Heart right ventricle (tissue), 16 donors: ENCODE measurements at regions not wholly inside any gene's neighbourhood (a gene's known extent, or its start where the extent isn't known, plus 50 kb on each side); places are given as distances from the start of the nearest gene placed in this dataset.
"Not testable (repeated sequence)": the region's sequence is repeated elsewhere in the genome, so short reads cannot be mapped to it uniquely, and the experiment has no call there.

Experiments
- ATAC-seq, 8 donors: fragments of 200-7000 bp; cut with Tn5 transposase; one replicate each; pipeline ENCODE4 v1.9.1; 2020; ENCODE audit warnings: mild to moderate bottlenecking in 8 of 8, moderate library complexity in 8 of 8, moderate number of reproducible peaks in 1 of 8
- DNase-seq, 2 donors: peaks; one replicate each; pipeline ENCODE4 v3.0.0-alpha.2; 2020
- H3K27ac ChIP-seq, 10 donors: fragments of 200-600 bp; sonication (generic) in 2 of 10; one replicate each; pipeline versions ENCODE4 v1.5.0 to v1.8.0; 2020 to 2022; ENCODE audit warnings: mild to moderate bottlenecking in 3 of 10
- H3K27me3 ChIP-seq, 7 donors: fragments of 200-600 bp; one replicate each; pipeline ENCODE4 v1.8.0; 2021 to 2022; ENCODE audit warnings: mild to moderate bottlenecking in 2 of 7
- H3K36me3 ChIP-seq, 9 donors: fragments of 200-600 bp; sonication (generic) in 1 of 9; one replicate each; pipeline versions ENCODE4 v1.5.0 to v1.8.0; 2020 to 2022; ENCODE audit warnings: mild to moderate bottlenecking in 2 of 9
- H3K4me1 ChIP-seq, 9 donors: fragments of 200-600 bp; sonication (generic) in 1 of 9; one replicate each; pipeline versions ENCODE4 v1.5.0 to v1.8.0; 2020 to 2022; ENCODE audit warnings: mild to moderate bottlenecking in 4 of 9
- H3K4me3 ChIP-seq, 10 donors: fragments of 200-600 bp; sonication (generic) in 2 of 10; one replicate each; pipeline versions ENCODE4 v1.5.0 to v1.8.0; 2020 to 2022; ENCODE audit warnings: mild to moderate bottlenecking in 7 of 10, moderate library complexity in 2 of 10
- H3K9me3 ChIP-seq, 11 donors: fragments of 200-600 bp in 10 of 11; sonication (generic) in 2 of 11; one replicate each; pipeline versions ENCODE4 v1.5.0 to v1.8.0; 2013 to 2022; ENCODE audit warnings: mild to moderate bottlenecking in 2 of 11, control low read depth in 1 of 11, moderate library complexity in 1 of 11
- CTCF ChIP-seq, 9 donors: fragments of 200-600 bp; sonication (generic) in 2 of 9; IDR thresholded peaks; one replicate each; pipeline versions ENCODE4 v1.5.0 to v1.8.0; 2021 to 2022; ENCODE audit warnings: antibody characterized with exemption in 9 of 9, mild to moderate bottlenecking in 5 of 9, moderate library complexity in 1 of 9
- WGBS, 2 donors: extraction: QIAGEN DNeasy Blood & Tissue Kit; methylation state at CpG; one replicate each; pipeline ENCODE4 v1.1.7; 2013; ENCODE audit warnings: inconsistent platforms in 1 of 2; 5-methylcytosine and 5-hydroxymethylcytosine counted together
- intact Hi-C, 10 donors: fragments of 100-400 bp; cut with DNase I; formaldehyde crosslinking; loops; one replicate each; pipeline versions ENCODE4 v1.11.1 to v1.14.2; 2022
- donor health status: Arrhythmogenic right ventricular cardiomyopathy.
- donor health status: ischemic (EF 13 %, LVEDD 7.1; RV severe dilation, severe dysfunction).
- donor health status: healthy with polysubstance abuse.
- donor health status: DM: no; HTN: yes; CAD: no.
- donor health status: DM: no; HTN: no; CAD: no.
- donor health status: ischemic (EF 25% LVEDD 6.9; RV normal size, moderate dysfunction).
- donor health status: ischemic (EF 25% LVEDD 5.7; RV mildly dilated, moderate dysfunction).
- donor health status: healthy.
- donor health status: DM: yes; HTN: yes; CAD: no.
- donor health status: Ischemic cardiomyopathy.
- donor health status: ischemic (EF 35%, LVEDD 5.7; RV mildly dilated, moderate dysfunction).
- donor health status: nonischemic (EF 11% LVEDD 7.7; RV severe dilation, severe dysfunction).
- donor health status: DM: yes; HTN: yes; CAD: no.
- donor health status: PGD.
- donor health status: ischemic (EF 29% LVEDD 5.4; RV normal size, mild dysfunction).
- donor health status: nonischemic (EF 23%, LVEDD 6.1; RV moderate dilation, normal function).

GRCh38 chr4:27692868-27693634, 832.4 kb downstream of the STIM2 start:
- H3K9me3 ChIP-seq: peaks cover 0 to 2% (median 0%) of the 10 kb centered on the region in 11 donors
- no peak for ATAC-seq
- intact Hi-C loops: no loop called here
- DNase-seq: no peak
- WGBS, 2 donors: 71 to 78% methylated on average over 6 of the region's 6 CpGs
- TF ChIP-seq CTCF (IDR thresholded peaks at IDR 0.05): no peak
- H3K4me3 ChIP-seq: no peak overlapping the region
- H3K36me3 ChIP-seq: no peaks in the 10 kb centered on the region
- H3K27me3 ChIP-seq: peaks cover 0 to 3% (median 0%) of the 10 kb centered on the region in 7 donors
- no peaks in the 10 kb centered on the region for H3K4me1 ChIP-seq
- H3K27ac ChIP-seq: no peak overlapping the region

- H3K9me3 ChIP-seq, intact Hi-C loops: not testable (repeated sequence)
Observed at GRCh38 chr4:27696257-27696656, 835.6 kb downstream of the STIM2 start.

GRCh38 chr4:27701606-27702005, 841.0 kb downstream of the STIM2 start:
- WGBS, 2 donors: 75 to 79% methylated on average over 3 of the region's 3 CpGs
- no peak for TF ChIP-seq CTCF (IDR thresholded peaks at IDR 0.05)
- intact Hi-C loops: no loop called here
- no peaks in the 10 kb centered on the region for H3K4me1 ChIP-seq
- no peak overlapping the region for H3K4me3 ChIP-seq
- no peak overlapping the region for H3K27ac ChIP-seq
- H3K27me3 ChIP-seq: no peaks in the 10 kb centered on the region
- DNase-seq (no peak), ATAC-seq (no peak)
- no peaks in the 10 kb centered on the region for H3K9me3 ChIP-seq
- H3K36me3 ChIP-seq: no peaks in the 10 kb centered on the region

More at GRCh38 chr4:27696257-27696656, 835.6 kb downstream of the STIM2 start:
- H3K27ac ChIP-seq, DNase-seq, H3K4me1 ChIP-seq, H3K36me3 ChIP-seq, H3K4me3 ChIP-seq, ATAC-seq, H3K27me3 ChIP-seq: not testable (repeated sequence)
- WGBS, 2 donors: 94 to 97% methylated on average over 8 of the region's 8 CpGs

- intact Hi-C loops: no loop called here
- no peak overlapping the region for H3K4me3 ChIP-seq
- DNase-seq (no peak), ATAC-seq (no peak)
- H3K9me3 ChIP-seq: no peaks in the 10 kb centered on the region
- no peaks in the 10 kb centered on the region for H3K4me1 ChIP-seq
- H3K27ac ChIP-seq: no peak overlapping the region
- WGBS, 2 donors: 45 to 54% methylated on average over 5 of the region's 5 CpGs
- no peaks in the 10 kb centered on the region for H3K27me3 ChIP-seq
- no peaks in the 10 kb centered on the region for H3K36me3 ChIP-seq
- TF ChIP-seq CTCF (IDR thresholded peaks at IDR 0.05): peak in 1 of 9 donors; percentile 22
Observed at GRCh38 chr4:27702730-27703431, 842.2 kb downstream of the STIM2 start.

- WGBS, 2 donors: 69 to 81% methylated on average over 4 of the region's 4 CpGs
- ATAC-seq: no peak
Observed at GRCh38 chr4:27703771-27704170, 843.1 kb downstream of the STIM2 start.

More at GRCh38 chr4:27703771-27704170, 843.1 kb downstream of the STIM2 start:
- H3K27ac ChIP-seq: no peak overlapping the region
- no peaks in the 10 kb centered on the region for H3K36me3 ChIP-seq
- TF ChIP-seq CTCF (IDR thresholded peaks at IDR 0.05): no peak
- H3K4me3 ChIP-seq: no peak overlapping the region
- no peaks in the 10 kb centered on the region for H3K4me1 ChIP-seq
- H3K9me3 ChIP-seq: no peaks in the 10 kb centered on the region
- intact Hi-C loops: no loop called here
- no peaks in the 10 kb centered on the region for H3K27me3 ChIP-seq
- no peak for DNase-seq
